HepG2 (cell line): ENCODE measurements at regions not wholly inside any gene's neighbourhood (a gene's known extent, or its start where the extent isn't known, plus 50 kb on each side); places are given as distances from the start of the nearest gene placed in this dataset.
A peak's percentile ranks its signal among the peaks of the same experiment; 100 is the strongest.

Experiments used
- ATAC-seq: fragments of 200-7000 bp; cut with Tn5 transposase; 3 replicates; pipeline ENCODE4 v1.9.1; 2020; ENCODE audit warnings: mild to moderate bottlenecking, moderate library complexity
- BruUV-seq: library from RNA; stranded (reverse); fragments of 400-500 nt; replicated peaks from 2 replicates; lab custom pipeline; 2021; lab: Mats Ljungman, UMichigan
- CTCF ChIA-PET: fragments of 300-600 bp; formaldehyde crosslinking; extraction: SDS; loops from one replicate; lab custom pipeline; 2021; ENCODE audit warnings: low total read pairs, inconsistent platforms, low intra/inter-chr PET ratio; lab: Yijun Ruan, JAX
- POLR2A ChIA-PET: fragments of 350-600 bp; sonication (Branson Sonifier 250); formaldehyde crosslinking; loops from one replicate; lab custom pipeline; 2020; ENCODE audit warnings: antibody characterized with exemption, inconsistent platforms; lab: Yijun Ruan, JAX
- DNase-seq: peaks from one replicate; pipeline ENCODE4 v3.0.0-alpha.2; 2015; ENCODE audit warnings: low spot score
- FAIRE-seq: peaks from 3 replicates; lab custom pipeline; 2011; peaks lifted over from hg19 to GRCh38; lab: Jason Lieb, UNC
- H2AFZ ChIP-seq: one replicate; pipeline ENCODE4 v1.6.1; 2011; ENCODE audit warnings: low read length, inconsistent platforms
- H3K27ac ChIP-seq: fragments of 300-600 bp; 3 replicates; pipeline ENCODE4 v1.8.0; 2011; ENCODE audit warnings: mixed run types, mild to moderate bottlenecking, mixed read lengths, low read length, inconsistent platforms; ENCODE audit not compliant: insufficient read depth; ENCODE audit errors: extremely low read length
- H3K27me3 ChIP-seq, 2 experiments: fragments of 200-600 bp in 1 of 2; 2 replicates in 1 of 2; 3 replicates in 1 of 2; pipeline versions ENCODE4 v1.6.0 to v1.8.0; 2011; ENCODE audit warnings: low read length in 2 of 2, mild to moderate bottlenecking in 2 of 2, moderate library complexity in 2 of 2, inconsistent platforms in 1 of 2; ENCODE audit not compliant: insufficient read depth in 2 of 2, control insufficient read depth in 1 of 2
- H3K36me3 ChIP-seq, 2 experiments: fragments of 200-600 bp in 1 of 2; replicated peaks in 1 of 2; 2 replicates in 1 of 2; 3 replicates in 1 of 2; pipeline versions ENCODE4 v1.5.1 to v1.8.0; 2011; ENCODE audit warnings: low read length in 2 of 2, inconsistent platforms in 1 of 2; ENCODE audit not compliant: insufficient read depth in 2 of 2, control insufficient read depth in 1 of 2
- H3K4me1 ChIP-seq: 2 replicates; pipeline ENCODE4 v1.5.1; 2012; ENCODE audit warnings: low read length, inconsistent platforms; ENCODE audit not compliant: insufficient read depth
- H3K4me2 ChIP-seq: 2 replicates; pipeline ENCODE4 v1.6.0; 2011; ENCODE audit warnings: low read depth, low read length, inconsistent platforms
- H3K4me3 ChIP-seq, 3 experiments: fragments of 200-600 bp in 1 of 3; sonication (generic), shearing (Covaris generic) in 1 of 3; replicated peaks in 1 of 3; 2 replicates each; pipeline ENCODE4 v1.5.1; 2011 to 2016; ENCODE audit warnings: low read length in 3 of 3, inconsistent platforms in 2 of 3, low read depth in 2 of 3, mild to moderate bottlenecking in 2 of 3, control low read depth in 1 of 3, mixed read lengths in 1 of 3; ENCODE audit not compliant: insufficient read depth in 1 of 3
- H3K79me2 ChIP-seq: one replicate; pipeline ENCODE4 v1.6.1; 2011; ENCODE audit warnings: low read length, inconsistent platforms; ENCODE audit not compliant: insufficient read depth
- H3K9ac ChIP-seq: 2 replicates; pipeline ENCODE4 v1.6.0; 2011; ENCODE audit warnings: mild to moderate bottlenecking, low read depth, low read length, inconsistent platforms; ENCODE audit not compliant: insufficient read depth
- H3K9me3 ChIP-seq: 2 replicates; pipeline ENCODE4 v1.5.1; 2012; ENCODE audit warnings: mild to moderate bottlenecking, low read length
- H4K20me1 ChIP-seq: 2 replicates; pipeline ENCODE4 v1.6.0; 2011; ENCODE audit warnings: inconsistent platforms, mild to moderate bottlenecking, low read length, moderate library complexity; ENCODE audit not compliant: insufficient read depth
- FOXA3 ChIP-seq: IDR thresholded peaks from 2 replicates; pipeline ENCODE4 v1.6.1; 2016; ENCODE audit warnings: missing genetic modification reagents, missing compliant biosample characterization
- GATAD2A ChIP-seq: IDR thresholded peaks from 2 replicates; pipeline ENCODE4 v1.6.1; 2016
- HOXA7 ChIP-seq: sonication (generic); formaldehyde crosslinking; IDR thresholded peaks from 2 replicates; pipeline ENCODE4 v1.8.1; 2022; ENCODE audit warnings: mild to moderate bottlenecking, missing genetic modification reagents, moderate library complexity
- IRF2 ChIP-seq: IDR thresholded peaks from 2 replicates; pipeline ENCODE4 v1.6.1; 2018; ENCODE audit warnings: missing genetic modification reagents, missing compliant biosample characterization
- MXD3 ChIP-seq: IDR thresholded peaks from 2 replicates; pipeline ENCODE4 v1.6.1; 2016; ENCODE audit warnings: mild to moderate bottlenecking, missing biosample characterization, missing genetic modification reagents
- MXD4 ChIP-seq: IDR thresholded peaks from 2 replicates; pipeline ENCODE4 v1.6.1; 2016; ENCODE audit warnings: mild to moderate bottlenecking, missing biosample characterization, missing genetic modification reagents
- TSC22D2 ChIP-seq: sonication (generic); formaldehyde crosslinking; IDR thresholded peaks from 2 replicates; pipeline ENCODE4 v1.5.1; 2020; ENCODE audit warnings: missing genetic modification reagents, mild to moderate bottlenecking, borderline replicate concordance
- ZBTB3 ChIP-seq: sonication (generic); formaldehyde crosslinking; IDR thresholded peaks from 2 replicates; pipeline ENCODE4 v1.4.0; 2020; ENCODE audit warnings: low read depth, mild to moderate bottlenecking, moderate library complexity, missing genetic modification reagents, borderline replicate concordance
- ZFP37 ChIP-seq: sonication (generic); formaldehyde crosslinking; IDR thresholded peaks from 2 replicates; pipeline ENCODE4 v1.4.0; 2020; ENCODE audit warnings: missing genetic modification reagents, borderline replicate concordance
- ZNF160 ChIP-seq: sonication (generic); formaldehyde crosslinking; IDR thresholded peaks from 2 replicates; pipeline ENCODE4 v1.8.0; 2022; ENCODE audit warnings: mild to moderate bottlenecking, inconsistent platforms, missing genetic modification reagents
- ZNF331 ChIP-seq: sonication (generic); formaldehyde crosslinking; IDR thresholded peaks from 2 replicates; pipeline ENCODE4 v1.4.0; 2020; ENCODE audit warnings: missing genetic modification reagents
- ZNF333 ChIP-seq: sonication (generic); formaldehyde crosslinking; IDR thresholded peaks from 2 replicates; pipeline ENCODE4 v1.4.0; 2020; ENCODE audit warnings: mild to moderate bottlenecking, missing genetic modification reagents, borderline replicate concordance
- ZNF383 ChIP-seq: sonication (generic); formaldehyde crosslinking; IDR thresholded peaks from 2 replicates; pipeline ENCODE4 v1.4.0; 2020; ENCODE audit warnings: missing genetic modification reagents, mild to moderate bottlenecking, borderline replicate concordance
- ZNF484 ChIP-seq: sonication (generic); formaldehyde crosslinking; IDR thresholded peaks from 2 replicates; pipeline ENCODE4 v1.5.1; 2020; ENCODE audit warnings: mild to moderate bottlenecking, low read depth, missing genetic modification reagents, borderline replicate concordance
- ZNF577 ChIP-seq: sonication (generic); formaldehyde crosslinking; IDR thresholded peaks from 2 replicates; pipeline ENCODE4 v1.4.0; 2020; ENCODE audit warnings: mild to moderate bottlenecking, low read depth, missing genetic modification reagents, borderline replicate concordance
- ZNF652 ChIP-seq: IDR thresholded peaks from 2 replicates; pipeline ENCODE4 v1.6.1; 2016; ENCODE audit warnings: low read depth, borderline replicate concordance
- WGBS: methylation state at CpG from one replicate; pipeline ENCODE4 v1.1.6; 2017; ENCODE audit warnings: low lambda C conversion rate; 5-methylcytosine and 5-hydroxymethylcytosine counted together
- in situ Hi-C: cut with HindIII; loops from 2 replicates; pipeline ENCODE4 v1.10.0; 2017; ENCODE audit warnings: low pct_unique_long_range_greater_than_20kb; ENCODE audit not compliant: extremely low pct_ligation_motif_present
- intact Hi-C: fragments of 100-400 bp; cut with micrococcal nuclease; formaldehyde crosslinking; loops from one replicate; pipeline ENCODE4 v1.10.0; 2022; ENCODE audit not compliant: unreplicated experiment

- no peak overlapping the region for H3K4me3 ChIP-seq
- ATAC-seq (no peak), FAIRE-seq (no peak), DNase-seq (no peak)
- 36% methylated on average over 7 of the region's 7 CpGs for WGBS
- TF ChIP-seq MXD4 (CRISPR knock-in tag): no peak
- no peak for TF ChIP-seq ZFP37
- no peak for TF ChIP-seq MXD3
- TF ChIP-seq ZNF577: no peak
- no peak for TF ChIP-seq ZBTB3
- H3K9me3 ChIP-seq: peaks cover 9% of the 10 kb centered on the region; the same call in 1 of the 2 replicates
- no peaks in the 10 kb centered on the region for H3K79me2 ChIP-seq
- no peak overlapping the region for H3K27ac ChIP-seq
- intact Hi-C loops (no loop called here), in situ Hi-C loops (no loop called here)
- no peak overlapping the region for H2AFZ ChIP-seq
- no TSS peak for BruUV-seq
- no peak overlapping the region for H3K4me2 ChIP-seq
- H3K36me3 ChIP-seq: no peaks in the 10 kb centered on the region
- H3K4me1 ChIP-seq: no peaks in the 10 kb centered on the region
- ChIA-PET POLR2A (interaction anchor here (0.6 to 1.2 kb wide), 2 partner anchors 11 to 20 kb away, joined by 3 read pairs; no protein-coding TSS in a partner anchor), CTCF (no interaction called here)
- H3K9ac ChIP-seq: no peak overlapping the region
- no peaks in the 10 kb centered on the region for H4K20me1 ChIP-seq
- H3K27me3 ChIP-seq: peaks cover 0 to 51% of the 10 kb centered on the region in 2 experiments; a peak in 3 of 5 replicates
Measured at GRCh38 chr2:45319683-45320455, 291.2 kb downstream of the SRBD1 start.

- H3K4me1 ChIP-seq: no peaks in the 10 kb centered on the region
- no peaks in the 10 kb centered on the region for H4K20me1 ChIP-seq
- FAIRE-seq (no peak), ATAC-seq (no peak), DNase-seq (no peak)
- intact Hi-C loops: no loop called here
- BruUV-seq: no TSS peak
- H2AFZ ChIP-seq: no peak overlapping the region
- no peak overlapping the region for H3K27ac ChIP-seq
- TF ChIP-seq ZNF652 (CRISPR knock-in tag) (peak; percentile 41; the same call in 1 of the 2 replicates), TSC22D2 (no peak), ZNF333 (no peak), IRF2 (CRISPR knock-in tag) (no peak), ZNF331 (CRISPR knock-in tag) (no peak), ZNF484 (CRISPR knock-in tag) (no peak), GATAD2A (CRISPR knock-in tag) (peak; percentile 47), ZNF383 (CRISPR knock-in tag) (no peak), FOXA3 (CRISPR knock-in tag) (peak; percentile 63; the same call in 1 of the 2 replicates), ZNF160 (CRISPR knock-in tag) (no peak), HOXA7 (CRISPR knock-in tag) (no peak)
- ChIA-PET POLR2A (interaction anchor here (0.7 to 1.2 kb wide), 2 partner anchors 12 to 191 kb away, joined by 3 read pairs; no protein-coding TSS in a partner anchor), CTCF (no interaction called here)
- H3K4me3 ChIP-seq: no peak overlapping the region
- no peaks in the 10 kb centered on the region for H3K36me3 ChIP-seq
- H3K9me3 ChIP-seq: peaks cover 4% of the 10 kb centered on the region; the same call in 1 of the 2 replicates
- WGBS: 11% methylated on average over 4 of the region's 4 CpGs
- no peak overlapping the region for H3K4me2 ChIP-seq
- no peaks in the 10 kb centered on the region for H3K79me2 ChIP-seq
- H3K27me3 ChIP-seq: peaks cover 0 to 59% of the 10 kb centered on the region in 2 experiments; a peak in 3 of 5 replicates
- in situ Hi-C loops: no loop called here
- H3K9ac ChIP-seq: no peak overlapping the region
Measured at GRCh38 chr2:45318686-45319085, 292.4 kb downstream of the SRBD1 start.
